ENCODE measurements at regions not wholly inside any gene's neighbourhood (a gene's known extent, or its start where the extent isn't known, plus 50 kb on each side); places are given as distances from the start of the nearest gene placed in this dataset.

GRCh38 chr3:22893101-22893500 lies 310.0 kb upstream of the UBE2E2 start:
- TF ChIP-seq CTCF (IDR thresholded peaks at IDR 0.05; ENCODE audit: insufficient read depth, low read length, poor library complexity, severe bottlenecking) (no peak), EZH2phosphoT487 (conservative IDR thresholded peaks at IDR 0.05; ENCODE audit: low read length) (no peak)
